GM20431 (cell line): ENCODE measurements at regions not wholly inside any gene's neighbourhood (a gene's known extent, or its start where the extent isn't known, plus 50 kb on each side); places are given as distances from the start of the nearest gene placed in this dataset.

Source experiments
- in situ Hi-C: fragments of 300-500 bp; cut with MseI, MboI; formaldehyde crosslinking; loops from one replicate; pipeline ENCODE4 v1.15.0; 2020; ENCODE audit warnings: low sequenced_read_pairs; ENCODE audit not compliant: unreplicated experiment

DNA sequence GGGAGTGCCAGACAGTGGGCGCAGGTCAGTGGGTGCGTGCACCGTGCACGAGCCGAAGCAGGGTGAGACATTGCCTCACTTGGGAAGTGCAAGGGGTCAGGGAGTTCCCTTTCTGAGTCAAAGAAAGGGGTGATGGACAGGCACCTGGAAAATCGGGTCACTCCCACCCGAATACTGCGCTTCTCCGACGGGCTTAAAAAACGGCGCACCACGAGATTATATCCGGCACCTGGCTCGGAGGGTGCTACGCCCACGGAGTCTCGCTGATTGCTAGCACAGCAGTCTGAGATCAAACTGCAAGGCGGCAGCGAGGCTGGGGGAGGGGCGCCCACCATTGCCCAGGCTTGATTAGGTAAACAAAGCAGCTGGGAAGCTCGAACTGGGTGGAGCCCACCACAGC lies 58.6 kb upstream of the TSPAN2 start:
- in situ Hi-C loops, result loop anchor here (25.0 kb wide), 1 partner anchor 314 kb away; no protein-coding TSS in a partner anchor

DNA sequence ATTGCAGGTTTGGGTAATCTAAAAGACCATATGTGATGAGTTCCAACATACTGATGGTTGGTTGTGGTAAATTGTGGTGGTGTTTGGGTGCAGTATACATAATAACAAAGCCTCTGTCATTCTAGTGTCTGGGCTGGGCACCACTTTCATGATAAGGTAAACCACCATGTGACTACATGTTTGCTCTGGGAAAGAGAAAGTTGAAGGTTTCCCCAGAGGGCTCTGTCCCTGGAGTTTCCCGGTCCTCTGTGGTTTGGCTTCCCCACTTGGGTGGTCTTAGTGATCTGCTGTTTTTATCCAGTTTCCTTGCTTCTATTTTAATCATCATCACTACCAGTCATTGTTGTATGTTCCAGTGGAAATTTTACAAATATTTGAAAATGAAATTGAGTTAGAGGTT lies 55.9 kb upstream of the TSPAN2 start:
- in situ Hi-C loops, result loop anchor here (25.0 kb wide), 1 partner anchor 317 kb away; no protein-coding TSS in a partner anchor

DNA sequence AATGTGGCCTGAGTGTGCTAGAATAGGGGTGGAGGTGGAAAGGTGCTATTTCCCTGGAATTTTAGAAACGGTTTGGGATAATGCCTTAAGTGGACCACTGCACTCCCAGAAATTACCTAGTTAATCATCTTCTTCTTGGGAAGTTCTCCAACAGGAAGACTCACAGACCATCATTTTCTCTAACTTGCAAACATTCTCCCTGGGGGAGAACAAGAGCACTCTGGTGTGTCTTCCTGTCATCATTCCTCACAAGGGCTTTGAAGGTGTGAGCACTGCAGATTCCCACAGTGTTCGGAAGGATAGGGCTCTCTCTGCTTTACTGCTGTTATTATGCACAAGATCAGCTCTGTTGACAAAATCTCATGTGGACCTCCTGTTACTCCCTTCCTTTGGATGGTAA lies 54.9 kb upstream of the TSPAN2 start:
- in situ Hi-C loops, result loop anchor here (25.0 kb wide), 1 partner anchor 318 kb away; no protein-coding TSS in a partner anchor

DNA sequence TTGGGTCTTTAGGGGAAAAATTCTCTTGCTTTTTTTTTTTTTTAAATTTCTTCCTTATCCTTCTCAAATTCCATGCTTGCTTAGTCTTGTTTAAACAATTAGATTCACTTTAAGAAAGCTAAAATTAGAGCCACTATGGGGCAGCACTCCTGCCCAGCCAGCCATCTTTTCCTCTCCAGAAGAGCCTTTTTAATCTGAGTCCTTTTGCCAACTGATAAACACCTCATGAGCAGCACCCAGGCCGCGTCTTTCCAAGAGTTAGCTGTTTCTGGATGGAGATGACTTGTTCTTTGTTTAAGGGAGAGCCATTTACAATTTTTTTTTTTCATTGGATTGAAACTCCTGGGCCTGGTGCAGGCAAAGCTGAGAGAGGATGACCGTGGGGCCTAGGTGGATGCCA lies 53.3 kb upstream of the TSPAN2 start:
- in situ Hi-C loops, result loop anchor here (25.0 kb wide), 1 partner anchor 320 kb away; no protein-coding TSS in a partner anchor

DNA sequence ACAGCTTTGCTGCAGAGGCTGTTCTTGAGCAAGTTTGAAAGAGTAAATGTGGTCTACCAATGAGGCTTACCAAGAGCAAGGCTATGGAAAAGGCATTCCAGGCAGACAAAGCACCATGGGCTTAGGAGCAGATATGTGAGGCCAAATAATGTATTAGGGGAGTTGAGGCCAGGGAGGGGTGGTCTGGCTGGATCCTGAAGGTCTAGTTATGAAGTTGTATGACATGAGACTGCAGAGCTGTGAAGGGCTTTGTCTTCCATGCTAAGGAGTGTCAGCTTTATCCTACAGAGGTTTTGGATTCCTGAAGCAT lies 51.8 kb upstream of the TSPAN2 start:
- in situ Hi-C loops, result loop anchor here (25.0 kb wide), 1 partner anchor 321 kb away; no protein-coding TSS in a partner anchor

DNA sequence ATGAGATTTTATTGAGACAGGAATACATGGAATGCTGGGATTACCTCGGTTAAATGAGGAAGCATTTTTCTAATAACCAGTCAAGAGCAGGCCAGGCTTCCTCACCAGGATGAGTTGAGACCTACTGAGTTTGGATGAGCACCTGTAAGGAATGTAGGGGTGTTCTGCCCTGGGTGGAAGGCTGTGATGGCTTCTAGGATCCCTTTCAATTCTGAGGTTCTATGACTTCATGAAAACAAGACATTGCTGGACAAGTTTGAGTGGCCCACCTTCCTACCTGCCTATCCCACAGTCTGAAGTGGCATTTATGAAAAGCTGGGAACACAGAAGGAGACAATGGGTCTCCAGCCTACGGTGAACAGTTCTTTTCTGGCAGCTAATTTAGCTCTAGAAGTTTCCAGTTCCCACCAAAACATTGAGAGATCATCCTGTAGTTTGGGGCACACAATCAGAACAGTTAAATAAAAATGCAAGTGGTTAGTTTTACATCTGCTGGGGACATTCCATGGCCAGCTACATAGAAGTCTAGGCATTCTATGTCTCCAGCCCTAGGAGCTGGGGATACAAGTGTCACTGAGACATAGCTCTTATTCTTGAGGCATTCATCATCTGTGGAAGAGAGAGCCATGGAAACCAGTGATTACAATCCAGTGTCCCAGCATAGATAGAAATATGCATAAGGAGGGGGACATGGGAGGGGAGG lies 51.3 kb upstream of the TSPAN2 start:
- in situ Hi-C loops, result loop anchor here (25.0 kb wide), 1 partner anchor 322 kb away; no protein-coding TSS in a partner anchor

DNA sequence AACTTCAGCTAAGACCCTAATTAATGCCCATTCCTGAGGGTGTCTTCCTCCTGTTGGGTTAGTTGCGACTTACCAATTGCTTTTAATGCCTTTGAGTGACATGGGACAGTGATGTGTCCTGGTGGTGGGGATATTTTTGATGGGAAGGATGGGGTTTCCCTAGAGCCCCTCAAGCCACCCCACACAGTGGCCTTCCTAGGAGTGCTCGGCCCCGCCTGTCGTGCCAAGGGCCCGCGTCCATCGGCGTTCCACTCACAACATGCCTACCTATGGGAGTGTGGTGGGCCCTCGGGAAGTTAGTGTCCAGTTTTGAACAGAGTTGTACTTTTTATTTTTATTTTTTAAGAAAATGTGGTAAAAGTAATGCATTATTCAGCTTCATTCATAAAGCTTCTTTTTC lies 50.1 kb upstream of the TSPAN2 start:
- in situ Hi-C loops, result loop anchor here (10.0 to 25.0 kb wide), 2 partner anchors 323 to 455 kb away; no protein-coding TSS in a partner anchor
